Prostate gland (tissue), 2 donors: ENCODE measurements at regions not wholly inside any gene's neighbourhood (a gene's known extent, or its start where the extent isn't known, plus 50 kb on each side); places are given as distances from the start of the nearest gene placed in this dataset.

Experiments
- POLR2AphosphoS5 ChIP-seq: sonication (generic); formaldehyde crosslinking; IDR thresholded peaks from one replicate; pipeline ENCODE4 v1.6.1; 2017; ENCODE audit warnings: antibody characterized with exemption
- TF ChIP-seq, protein P1 (sequence below), 4 experiments: fragments of 200-600 bp in 2 of 4; fragments of 450-650 bp in 2 of 4; sonication (generic) in 2 of 4; IDR thresholded peaks; 1 replicate in 3 of 4; 2 replicates in 1 of 4; pipeline ENCODE4 v1.5.1; 2016 to 2019; ENCODE audit warnings: antibody characterized with exemption in 4 of 4, mild to moderate bottlenecking in 2 of 4, moderate library complexity in 2 of 4

DNA sequence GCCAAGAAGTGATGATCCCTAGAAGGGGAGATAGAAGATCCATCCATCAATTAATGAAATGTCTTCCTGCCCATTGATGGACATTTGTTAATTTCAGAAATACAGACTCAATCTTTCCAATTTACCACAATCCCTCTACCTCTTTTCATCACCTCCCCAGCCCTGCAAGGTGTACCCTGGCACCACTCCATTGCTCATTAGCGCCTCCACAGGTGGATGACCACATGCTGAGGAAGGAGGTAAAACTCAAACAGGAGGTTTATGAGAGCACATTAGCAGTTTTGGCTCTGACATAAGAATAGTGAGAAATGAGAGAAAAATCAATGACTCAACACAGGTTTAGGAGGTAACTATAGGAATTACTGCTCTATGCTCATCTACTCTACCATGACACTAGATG is 208.0 kb downstream of the C1D start:
- TF ChIP-seq, protein P1, sequence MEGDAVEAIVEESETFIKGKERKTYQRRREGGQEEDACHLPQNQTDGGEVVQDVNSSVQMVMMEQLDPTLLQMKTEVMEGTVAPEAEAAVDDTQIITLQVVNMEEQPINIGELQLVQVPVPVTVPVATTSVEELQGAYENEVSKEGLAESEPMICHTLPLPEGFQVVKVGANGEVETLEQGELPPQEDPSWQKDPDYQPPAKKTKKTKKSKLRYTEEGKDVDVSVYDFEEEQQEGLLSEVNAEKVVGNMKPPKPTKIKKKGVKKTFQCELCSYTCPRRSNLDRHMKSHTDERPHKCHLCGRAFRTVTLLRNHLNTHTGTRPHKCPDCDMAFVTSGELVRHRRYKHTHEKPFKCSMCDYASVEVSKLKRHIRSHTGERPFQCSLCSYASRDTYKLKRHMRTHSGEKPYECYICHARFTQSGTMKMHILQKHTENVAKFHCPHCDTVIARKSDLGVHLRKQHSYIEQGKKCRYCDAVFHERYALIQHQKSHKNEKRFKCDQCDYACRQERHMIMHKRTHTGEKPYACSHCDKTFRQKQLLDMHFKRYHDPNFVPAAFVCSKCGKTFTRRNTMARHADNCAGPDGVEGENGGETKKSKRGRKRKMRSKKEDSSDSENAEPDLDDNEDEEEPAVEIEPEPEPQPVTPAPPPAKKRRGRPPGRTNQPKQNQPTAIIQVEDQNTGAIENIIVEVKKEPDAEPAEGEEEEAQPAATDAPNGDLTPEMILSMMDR (IDR thresholded peaks at IDR 0.05): no peak
- TF ChIP-seq POLR2AphosphoS5: no peak
